ES-I3 (cell line): ENCODE measurements at regions not wholly inside any gene's neighbourhood (a gene's known extent, or its start where the extent isn't known, plus 50 kb on each side); places are given as distances from the start of the nearest gene placed in this dataset.
"Not testable (repeated sequence)": the region's sequence is repeated elsewhere in the genome, so short reads cannot be mapped to it uniquely, and the experiment has no call there.

Experiments
- H3K36me3 ChIP-seq: 2 replicates; pipeline ENCODE4 v1.6.1; 2013; ENCODE audit warnings: mild to moderate bottlenecking, low read length, control low read depth, moderate library complexity; ENCODE audit not compliant: insufficient read depth
- H3K4me1 ChIP-seq: 2 replicates; pipeline ENCODE4 v1.6.1; 2013; ENCODE audit warnings: mild to moderate bottlenecking, control low read depth, low read length; ENCODE audit not compliant: insufficient read depth
- H3K9ac ChIP-seq: 2 replicates; pipeline ENCODE4 v1.6.1; 2013; ENCODE audit warnings: low read depth, mild to moderate bottlenecking, low read length, moderate library complexity
- H3K9me3 ChIP-seq: 2 replicates; pipeline ENCODE4 v1.6.1; 2013; ENCODE audit warnings: mild to moderate bottlenecking, low read length, moderate library complexity; ENCODE audit not compliant: control insufficient read depth, insufficient read depth

DNA sequence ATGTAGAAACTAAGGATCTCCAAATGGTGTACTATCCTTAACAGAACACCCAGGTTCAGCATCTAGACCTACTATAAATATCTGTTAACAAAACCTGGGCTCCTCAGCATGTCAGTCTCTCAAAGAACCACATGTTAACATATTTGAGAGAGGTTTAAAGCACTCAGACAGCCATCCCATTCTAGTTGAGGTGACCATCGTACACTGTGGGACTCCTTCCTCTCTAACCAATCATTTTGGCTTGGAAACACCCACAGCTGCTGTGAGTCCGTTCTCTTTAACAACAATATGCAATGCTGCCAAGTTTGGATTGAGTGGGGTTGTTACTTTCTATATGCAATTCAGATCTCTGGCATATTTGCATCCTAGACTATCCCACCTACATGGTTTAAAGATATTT lies 105.8 kb downstream of the MRPL39 start:
- Histone ChIP-seq H3K36me3 (no peaks in the 10 kb centered on the region), H3K9me3 (no peaks in the 10 kb centered on the region), H3K4me1 (no peaks in the 10 kb centered on the region), H3K9ac (no peak overlapping the region)

GRCh38 chr21:25500598-25500997 lies 106.7 kb downstream of the MRPL39 start:
- H3K36me3 ChIP-seq = no peaks in the 10 kb centered on the region
- H3K9ac ChIP-seq = no peak overlapping the region
- H3K4me1 ChIP-seq = no peaks in the 10 kb centered on the region
- no peaks in the 10 kb centered on the region for H3K9me3 ChIP-seq

- Histone ChIP-seq H3K4me1 (no peaks in the 10 kb centered on the region), H3K9ac (no peak overlapping the region), H3K36me3 (no peaks in the 10 kb centered on the region), H3K9me3 (no peaks in the 10 kb centered on the region)
These were observed 110.3 kb downstream of the MRPL39 start for GRCh38 chr21:25496825-25497482.

- Histone ChIP-seq H3K9ac (no peak overlapping the region), H3K9me3 (no peaks in the 10 kb centered on the region), H3K4me1 (no peaks in the 10 kb centered on the region), H3K36me3 (no peaks in the 10 kb centered on the region)
These were observed 112.5 kb downstream of the MRPL39 start for GRCh38 chr21:25494804-25495203.

DNA sequence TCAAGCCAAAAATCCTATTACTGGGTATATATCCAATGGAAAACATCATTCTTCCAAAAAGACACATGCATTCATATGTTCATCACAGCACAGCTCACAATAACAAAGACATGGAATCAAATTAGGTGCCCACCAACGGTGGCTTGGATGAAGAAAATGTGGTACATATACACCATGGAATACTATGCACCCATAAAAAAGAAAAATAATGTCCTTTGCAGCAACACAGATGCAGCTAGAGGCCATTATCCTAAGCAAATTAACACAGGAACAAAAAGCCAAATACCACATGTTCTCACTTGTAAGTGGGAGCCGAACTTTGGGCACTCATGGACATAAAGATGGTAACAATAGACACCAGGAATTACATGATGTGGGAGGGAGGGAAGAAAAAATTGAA lies 113.6 kb downstream of the MRPL39 start:
- H3K9me3 ChIP-seq = no peaks in the 10 kb centered on the region
- H3K36me3 ChIP-seq = no peaks in the 10 kb centered on the region
- H3K4me1 ChIP-seq = no peaks in the 10 kb centered on the region
- no peak overlapping the region for H3K9ac ChIP-seq

DNA sequence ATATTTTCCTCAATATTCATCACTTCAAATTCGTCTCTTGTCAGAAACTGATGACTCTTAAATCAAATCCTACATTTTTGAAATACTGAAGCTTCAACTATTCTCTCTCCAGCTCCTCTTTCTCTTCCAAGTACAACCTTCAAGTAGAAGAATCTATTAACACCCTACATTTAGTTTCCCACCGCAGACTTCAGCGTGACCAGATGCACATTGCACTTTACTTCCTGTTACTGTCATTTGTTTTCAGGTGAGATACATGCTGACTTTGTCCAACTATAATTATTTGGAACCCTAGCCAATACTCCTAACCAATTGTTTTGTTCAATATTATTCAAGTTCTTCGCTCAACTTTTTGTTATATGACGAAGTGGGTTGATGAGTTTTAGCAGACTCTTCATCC lies 116.0 kb downstream of the MRPL39 start:
- Histone ChIP-seq H3K4me1 (no peaks in the 10 kb centered on the region), H3K9ac (no peak overlapping the region), H3K9me3 (no peaks in the 10 kb centered on the region), H3K36me3 (no peaks in the 10 kb centered on the region)

DNA sequence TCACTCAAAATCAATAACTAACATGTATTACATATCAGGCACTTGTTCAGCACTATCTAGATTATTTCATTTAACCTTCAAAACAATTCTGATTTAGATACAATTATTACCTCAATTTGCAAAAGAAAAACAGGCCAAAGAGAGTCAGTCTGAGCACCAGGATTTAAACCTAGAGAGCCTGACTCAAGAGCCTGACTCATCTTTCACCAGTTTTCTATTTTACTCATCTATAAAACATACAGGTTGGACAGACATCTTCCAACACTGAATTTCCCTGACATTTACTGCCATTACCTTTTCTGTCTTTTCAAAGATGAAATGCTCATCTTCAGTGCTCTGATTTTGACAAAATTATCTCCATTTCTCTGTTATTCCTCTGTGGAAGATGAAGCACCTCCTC lies 116.5 kb downstream of the MRPL39 start:
- Histone ChIP-seq H3K9me3 (no peaks in the 10 kb centered on the region), H3K4me1 (no peaks in the 10 kb centered on the region), H3K36me3 (no peaks in the 10 kb centered on the region), H3K9ac (no peak overlapping the region)

DNA sequence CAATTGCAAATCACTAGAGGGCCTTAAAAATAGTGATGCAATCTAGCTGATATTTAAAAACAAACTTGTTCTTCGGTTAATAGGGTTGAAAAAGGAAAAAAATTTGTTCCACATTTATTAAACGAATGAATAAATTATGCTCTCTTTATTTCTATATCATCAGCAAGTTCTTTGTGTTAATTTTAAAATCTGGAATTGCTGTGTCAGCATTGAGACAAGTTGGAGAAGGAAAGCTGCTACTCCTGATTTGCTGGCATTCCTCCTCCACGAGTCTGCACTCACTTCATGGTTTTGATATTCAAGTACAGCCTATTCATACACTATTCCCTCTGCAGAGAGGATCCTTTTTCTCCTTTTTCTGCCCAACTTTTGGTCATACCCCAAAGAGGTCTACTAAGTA lies 117.6 kb downstream of the MRPL39 start:
- no peaks in the 10 kb centered on the region for H3K36me3 ChIP-seq
- no peaks in the 10 kb centered on the region for H3K9me3 ChIP-seq
- no peak overlapping the region for H3K9ac ChIP-seq
- H3K4me1 ChIP-seq = no peaks in the 10 kb centered on the region

DNA sequence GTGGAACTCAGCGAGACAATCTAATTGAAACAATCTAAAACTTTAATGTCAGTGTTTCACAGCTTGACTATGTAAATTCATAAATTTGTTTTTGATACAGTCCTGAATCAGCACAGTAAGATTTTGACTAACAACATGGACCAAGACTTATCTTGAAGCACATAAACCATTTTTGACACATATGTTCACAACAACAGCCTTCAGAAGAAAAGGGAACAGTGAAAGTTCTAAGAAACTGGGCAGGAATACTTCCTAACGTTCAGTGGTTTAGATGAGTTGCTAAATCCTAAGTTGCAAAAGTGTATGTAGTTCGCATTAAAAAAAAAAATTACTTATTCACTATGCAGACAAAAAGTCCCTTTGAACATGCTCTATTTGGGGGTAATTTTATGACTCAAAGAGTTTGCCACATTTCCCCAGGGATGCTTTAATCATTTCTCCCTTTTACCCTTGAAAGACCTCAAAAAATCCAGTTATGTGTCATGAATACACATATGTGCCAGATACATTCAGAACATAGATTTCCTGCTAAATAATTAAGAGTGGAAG lies 120.2 kb downstream of the MRPL39 start:
- Histone ChIP-seq H3K9me3 (no peaks in the 10 kb centered on the region), H3K36me3 (no peaks in the 10 kb centered on the region), H3K9ac (no peak overlapping the region)

GRCh38 chr21:25485914-25486313 lies 121.4 kb downstream of the MRPL39 start:
- Histone ChIP-seq H3K4me1 (no peaks in the 10 kb centered on the region), H3K36me3 (no peaks in the 10 kb centered on the region), H3K9ac (no peak overlapping the region), H3K9me3 (no peaks in the 10 kb centered on the region)

More for the DNA sequence above, 120.2 kb downstream of the MRPL39 start:
- H3K4me1 ChIP-seq = no peaks in the 10 kb centered on the region

- no peaks in the 10 kb centered on the region for H3K4me1 ChIP-seq
- H3K9me3 ChIP-seq = no peaks in the 10 kb centered on the region
- H3K9ac ChIP-seq = no peak overlapping the region
- H3K36me3 ChIP-seq = no peaks in the 10 kb centered on the region
These were observed 139.4 kb downstream of the MRPL39 start for GRCh38 chr21:25467896-25468295.

DNA sequence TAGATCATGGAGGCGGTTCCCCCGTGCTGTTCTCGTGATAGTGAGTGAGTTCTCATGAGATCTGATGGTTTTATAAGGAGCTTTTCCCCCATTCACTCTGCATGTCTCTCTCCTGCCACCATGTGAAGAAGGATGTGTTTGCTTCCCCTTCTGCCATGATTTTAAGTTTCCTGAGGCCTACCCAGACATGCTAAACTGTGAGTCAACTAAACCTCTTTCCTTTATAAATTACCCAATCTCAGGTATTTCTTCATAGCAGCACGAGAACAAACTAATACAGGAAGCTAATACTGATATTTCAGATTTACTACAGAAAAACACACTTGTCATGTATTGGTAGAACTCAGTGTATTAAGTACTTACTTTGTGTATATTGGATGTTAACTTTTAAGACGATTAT lies 140.2 kb downstream of the MRPL39 start:
- H3K9me3 ChIP-seq, H3K4me1 ChIP-seq, H3K9ac ChIP-seq, H3K36me3 ChIP-seq: not testable (repeated sequence)

DNA sequence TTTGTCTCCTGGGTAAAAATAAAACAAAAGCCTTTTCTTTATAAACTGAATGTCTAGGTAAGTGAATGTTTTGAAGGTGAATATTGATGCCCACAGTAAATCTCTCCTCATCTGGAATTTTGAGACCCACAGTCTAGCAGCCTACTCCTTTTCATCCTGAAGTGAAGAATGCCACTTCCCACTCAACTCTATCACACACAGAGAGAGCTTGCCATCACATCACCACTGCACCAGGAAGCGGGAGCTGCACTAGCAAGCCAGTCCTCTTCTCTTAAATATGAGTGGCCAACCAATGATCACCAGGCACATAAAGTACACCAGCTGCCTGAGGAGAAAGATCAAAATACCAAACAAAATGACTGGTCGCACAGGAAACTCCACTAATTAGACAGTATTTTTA lies 140.8 kb downstream of the MRPL39 start:
- Histone ChIP-seq H3K4me1 (no peaks in the 10 kb centered on the region), H3K9ac (no peak overlapping the region), H3K9me3 (no peaks in the 10 kb centered on the region)

DNA sequence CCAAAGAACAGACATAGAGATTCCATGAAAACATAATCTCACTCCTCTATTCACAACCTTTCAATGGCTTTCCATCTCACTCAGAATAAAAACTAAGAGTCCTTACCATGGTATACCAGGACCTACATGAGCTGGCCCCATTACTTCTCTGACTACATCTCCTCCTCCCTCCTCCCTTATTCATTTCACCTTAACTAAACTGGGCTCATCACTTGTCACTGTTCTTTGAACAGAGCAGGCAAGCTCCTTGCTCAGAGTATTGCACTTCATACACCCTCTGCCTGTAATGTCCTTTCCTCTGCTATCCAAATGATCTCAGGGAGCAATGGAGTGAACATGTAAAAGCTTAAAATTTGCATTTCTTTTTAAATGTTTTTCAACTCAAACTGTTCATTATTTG lies 142.0 kb downstream of the MRPL39 start:
- no peak overlapping the region for H3K9ac ChIP-seq
- no peaks in the 10 kb centered on the region for H3K4me1 ChIP-seq
- H3K9me3 ChIP-seq = no peaks in the 10 kb centered on the region
- no peaks in the 10 kb centered on the region for H3K36me3 ChIP-seq

More for the DNA sequence above, 140.8 kb downstream of the MRPL39 start:
- H3K36me3 ChIP-seq = no peaks in the 10 kb centered on the region

- Histone ChIP-seq H3K36me3 (no peaks in the 10 kb centered on the region), H3K9me3 (no peaks in the 10 kb centered on the region), H3K4me1 (no peaks in the 10 kb centered on the region), H3K9ac (no peak overlapping the region)
These were observed 143.0 kb downstream of the MRPL39 start for GRCh38 chr21:25464275-25464674.
